ENCODE measurements at regions not wholly inside any gene's neighbourhood (a gene's known extent, or its start where the extent isn't known, plus 50 kb on each side); places are given as distances from the start of the nearest gene placed in this dataset.

DNA sequence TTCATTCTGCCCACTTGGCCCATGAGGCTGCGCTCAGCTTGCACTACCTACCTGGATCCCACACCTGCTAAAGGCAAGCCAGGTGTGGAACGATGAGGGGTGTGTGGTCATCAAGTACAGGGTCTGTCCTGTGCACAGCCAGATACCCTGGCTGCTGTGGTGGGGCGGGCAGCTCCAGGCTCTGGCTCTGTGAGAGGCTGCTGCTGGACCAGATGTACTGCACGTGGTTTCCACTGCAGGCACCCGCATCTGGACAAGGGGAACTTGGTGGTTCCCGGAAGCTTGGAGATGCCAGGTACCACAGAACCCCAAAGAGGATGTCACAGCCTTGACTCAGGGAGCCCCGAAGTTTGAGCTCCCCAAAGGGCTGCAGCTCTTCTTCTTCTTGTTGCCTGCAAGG is 68.1 kb upstream of the ZNF804A start:
- TF ChIP-seq EZH2 (IDR thresholded peaks at IDR 0.05): no peak
- no peak for TF ChIP-seq POLR2AphosphoS5 (IDR thresholded peaks at IDR 0.05; ENCODE audit: borderline replicate concordance, low read depth, low read length)
- no peak for TF ChIP-seq FOXP2 (optimal IDR thresholded peaks at IDR 0.05; ENCODE audit: control extremely low read depth, extremely low read length, insufficient read depth)
